ENCODE measurements at regions not wholly inside any gene's neighbourhood (a gene's known extent, or its start where the extent isn't known, plus 50 kb on each side); places are given as distances from the start of the nearest gene placed in this dataset.

GRCh38 chr4:13928214-13928613, 300.7 kb upstream of the BOD1L1 start:
- H3K27ac ChIP-seq (ENCODE audit: low read depth, low read length): no peak overlapping the region
- H3K36me3 ChIP-seq (ENCODE audit: control insufficient read depth, insufficient read depth, low read length): no peaks in the 10 kb centered on the region
- H3K27me3 ChIP-seq (ENCODE audit: control insufficient read depth, insufficient read depth, low read length): no peaks in the 10 kb centered on the region
- H3K4me3 ChIP-seq (ENCODE audit: low read length): no peak overlapping the region
- H3K9ac ChIP-seq (ENCODE audit: low read length): no peak overlapping the region
- no peaks in the 10 kb centered on the region for H3K4me1 ChIP-seq (ENCODE audit: control insufficient read depth, insufficient read depth, low read length)

- no peak overlapping the region for H3K27ac ChIP-seq (ENCODE audit: low read depth, low read length)
- H3K27me3 ChIP-seq (ENCODE audit: control insufficient read depth, insufficient read depth, low read length): no peaks in the 10 kb centered on the region
- no peaks in the 10 kb centered on the region for H3K36me3 ChIP-seq (ENCODE audit: control insufficient read depth, insufficient read depth, low read length)
- H3K4me3 ChIP-seq (ENCODE audit: low read length): no peak overlapping the region
- H3K4me1 ChIP-seq (ENCODE audit: control insufficient read depth, insufficient read depth, low read length): no peaks in the 10 kb centered on the region
- H3K9ac ChIP-seq (ENCODE audit: low read length): no peak overlapping the region
Observed at GRCh38 chr4:13930155-13930554, 302.6 kb upstream of the BOD1L1 start.

- H3K4me1 ChIP-seq (ENCODE audit: control insufficient read depth, insufficient read depth, low read length): no peaks in the 10 kb centered on the region
- no peak overlapping the region for H3K27ac ChIP-seq (ENCODE audit: low read depth, low read length)
- H3K27me3 ChIP-seq (ENCODE audit: control insufficient read depth, insufficient read depth, low read length): no peaks in the 10 kb centered on the region
- H3K4me3 ChIP-seq (ENCODE audit: low read length): no peak overlapping the region
- no peak overlapping the region for H3K9ac ChIP-seq (ENCODE audit: low read length)
- H3K36me3 ChIP-seq (ENCODE audit: control insufficient read depth, insufficient read depth, low read length): no peaks in the 10 kb centered on the region
Observed at GRCh38 chr4:13933191-13933590, 305.7 kb upstream of the BOD1L1 start.

GRCh38 chr4:13938299-13938698, 310.8 kb upstream of the BOD1L1 start:
- Histone ChIP-seq H3K27ac (ENCODE audit: low read depth, low read length) (no peak overlapping the region), H3K36me3 (ENCODE audit: control insufficient read depth, insufficient read depth, low read length) (no peaks in the 10 kb centered on the region), H3K4me3 (ENCODE audit: low read length) (no peak overlapping the region), H3K9ac (ENCODE audit: low read length) (no peak overlapping the region), H3K27me3 (ENCODE audit: control insufficient read depth, insufficient read depth, low read length) (no peaks in the 10 kb centered on the region), H3K4me1 (ENCODE audit: control insufficient read depth, insufficient read depth, low read length) (no peaks in the 10 kb centered on the region)

- Histone ChIP-seq H3K36me3 (ENCODE audit: control insufficient read depth, insufficient read depth, low read length) (no peaks in the 10 kb centered on the region), H3K27me3 (ENCODE audit: control insufficient read depth, insufficient read depth, low read length) (no peaks in the 10 kb centered on the region), H3K4me3 (ENCODE audit: low read length) (no peak overlapping the region), H3K27ac (ENCODE audit: low read depth, low read length) (no peak overlapping the region), H3K9ac (ENCODE audit: low read length) (no peak overlapping the region), H3K4me1 (ENCODE audit: control insufficient read depth, insufficient read depth, low read length) (no peaks in the 10 kb centered on the region)
Observed at GRCh38 chr4:13940921-13941320, 313.4 kb upstream of the BOD1L1 start.

- Histone ChIP-seq H3K36me3 (ENCODE audit: control insufficient read depth, insufficient read depth, low read length) (no peaks in the 10 kb centered on the region), H3K27me3 (ENCODE audit: control insufficient read depth, insufficient read depth, low read length) (no peaks in the 10 kb centered on the region), H3K27ac (ENCODE audit: low read depth, low read length) (no peak overlapping the region), H3K4me3 (ENCODE audit: low read length) (no peak overlapping the region), H3K9ac (ENCODE audit: low read length) (no peak overlapping the region), H3K4me1 (ENCODE audit: control insufficient read depth, insufficient read depth, low read length) (no peaks in the 10 kb centered on the region)
Observed at GRCh38 chr4:13942977-13943376, 315.5 kb upstream of the BOD1L1 start.

GRCh38 chr4:13944095-13944511, 316.6 kb upstream of the BOD1L1 start:
- Histone ChIP-seq H3K27me3 (ENCODE audit: control insufficient read depth, insufficient read depth, low read length) (no peaks in the 10 kb centered on the region), H3K36me3 (ENCODE audit: control insufficient read depth, insufficient read depth, low read length) (no peaks in the 10 kb centered on the region), H3K4me3 (ENCODE audit: low read length) (no peak overlapping the region)

GRCh38 chr4:13947921-13948320, 320.4 kb upstream of the BOD1L1 start:
- Histone ChIP-seq H3K4me1 (ENCODE audit: control insufficient read depth, insufficient read depth, low read length) (no peaks in the 10 kb centered on the region), H3K9ac (ENCODE audit: low read length) (no peak overlapping the region), H3K27me3 (ENCODE audit: control insufficient read depth, insufficient read depth, low read length) (no peaks in the 10 kb centered on the region), H3K27ac (ENCODE audit: low read depth, low read length) (no peak overlapping the region), H3K36me3 (ENCODE audit: control insufficient read depth, insufficient read depth, low read length) (no peaks in the 10 kb centered on the region), H3K4me3 (ENCODE audit: low read length) (no peak overlapping the region)

More at GRCh38 chr4:13944095-13944511, 316.6 kb upstream of the BOD1L1 start:
- Histone ChIP-seq H3K27ac (ENCODE audit: low read depth, low read length) (no peak overlapping the region), H3K4me1 (ENCODE audit: control insufficient read depth, insufficient read depth, low read length) (no peaks in the 10 kb centered on the region), H3K9ac (ENCODE audit: low read length) (no peak overlapping the region)

GRCh38 chr4:13950491-13950890, 323.0 kb upstream of the BOD1L1 start:
- Histone ChIP-seq H3K4me1 (ENCODE audit: control insufficient read depth, insufficient read depth, low read length) (no peaks in the 10 kb centered on the region), H3K27me3 (ENCODE audit: control insufficient read depth, insufficient read depth, low read length) (no peaks in the 10 kb centered on the region), H3K36me3 (ENCODE audit: control insufficient read depth, insufficient read depth, low read length) (no peaks in the 10 kb centered on the region), H3K9ac (ENCODE audit: low read length) (no peak overlapping the region), H3K27ac (ENCODE audit: low read depth, low read length) (no peak overlapping the region), H3K4me3 (ENCODE audit: low read length) (no peak overlapping the region)

- Histone ChIP-seq H3K36me3 (ENCODE audit: control insufficient read depth, insufficient read depth, low read length) (no peaks in the 10 kb centered on the region), H3K4me1 (ENCODE audit: control insufficient read depth, insufficient read depth, low read length) (no peaks in the 10 kb centered on the region), H3K4me3 (ENCODE audit: low read length) (no peak overlapping the region), H3K9ac (ENCODE audit: low read length) (no peak overlapping the region), H3K27me3 (ENCODE audit: control insufficient read depth, insufficient read depth, low read length) (no peaks in the 10 kb centered on the region), H3K27ac (ENCODE audit: low read depth, low read length) (no peak overlapping the region)
Observed at GRCh38 chr4:13953083-13953482, 325.6 kb upstream of the BOD1L1 start.

- H3K9ac ChIP-seq (ENCODE audit: low read length): no peak overlapping the region
- H3K27me3 ChIP-seq (ENCODE audit: control insufficient read depth, insufficient read depth, low read length): no peaks in the 10 kb centered on the region
- no peak overlapping the region for H3K4me3 ChIP-seq (ENCODE audit: low read length)
- no peaks in the 10 kb centered on the region for H3K4me1 ChIP-seq (ENCODE audit: control insufficient read depth, insufficient read depth, low read length)
- H3K27ac ChIP-seq (ENCODE audit: low read depth, low read length): no peak overlapping the region
- no peaks in the 10 kb centered on the region for H3K36me3 ChIP-seq (ENCODE audit: control insufficient read depth, insufficient read depth, low read length)
Observed at GRCh38 chr4:13955551-13955950, 328.0 kb upstream of the BOD1L1 start.

GRCh38 chr4:13956947-13957346, 329.4 kb upstream of the BOD1L1 start:
- Histone ChIP-seq H3K36me3 (ENCODE audit: control insufficient read depth, insufficient read depth, low read length) (no peaks in the 10 kb centered on the region), H3K9ac (ENCODE audit: low read length) (no peak overlapping the region), H3K4me3 (ENCODE audit: low read length) (no peak overlapping the region), H3K4me1 (ENCODE audit: control insufficient read depth, insufficient read depth, low read length) (no peaks in the 10 kb centered on the region), H3K27me3 (ENCODE audit: control insufficient read depth, insufficient read depth, low read length) (no peaks in the 10 kb centered on the region), H3K27ac (ENCODE audit: low read depth, low read length) (no peak overlapping the region)

- H3K9ac ChIP-seq (ENCODE audit: low read length): no peak overlapping the region
- H3K4me1 ChIP-seq (ENCODE audit: control insufficient read depth, insufficient read depth, low read length): no peaks in the 10 kb centered on the region
- H3K4me3 ChIP-seq (ENCODE audit: low read length): no peak overlapping the region
- H3K27me3 ChIP-seq (ENCODE audit: control insufficient read depth, insufficient read depth, low read length): no peaks in the 10 kb centered on the region
- no peaks in the 10 kb centered on the region for H3K36me3 ChIP-seq (ENCODE audit: control insufficient read depth, insufficient read depth, low read length)
- no peak overlapping the region for H3K27ac ChIP-seq (ENCODE audit: low read depth, low read length)
Observed at GRCh38 chr4:13957871-13958270, 330.3 kb upstream of the BOD1L1 start.

Data from rectal smooth muscle tissue (tissue), 1 donor.